ENCODE measurements at regions not wholly inside any gene's neighbourhood (a gene's known extent, or its start where the extent isn't known, plus 50 kb on each side); places are given as distances from the start of the nearest gene placed in this dataset.
"Not testable (repeated sequence)": the region's sequence is repeated elsewhere in the genome, so short reads cannot be mapped to it uniquely, and the experiment has no call there.

GRCh38 chr2:240252872-240253511 is 112.5 kb upstream of the OTOS start:
- DNase-seq (ENCODE audit: low read depth) = no peak

- no peak for DNase-seq (ENCODE audit: low read depth)
Observed at GRCh38 chr2:240253583-240254145, 113.2 kb upstream of the OTOS start.

GRCh38 chr2:240254337-240255164 is 114.1 kb upstream of the OTOS start:
- no peak for DNase-seq (ENCODE audit: low read depth)

GRCh38 chr2:240255165-240255491 is 114.7 kb upstream of the OTOS start:
- DNase-seq (ENCODE audit: low read depth) = no peak

DNA sequence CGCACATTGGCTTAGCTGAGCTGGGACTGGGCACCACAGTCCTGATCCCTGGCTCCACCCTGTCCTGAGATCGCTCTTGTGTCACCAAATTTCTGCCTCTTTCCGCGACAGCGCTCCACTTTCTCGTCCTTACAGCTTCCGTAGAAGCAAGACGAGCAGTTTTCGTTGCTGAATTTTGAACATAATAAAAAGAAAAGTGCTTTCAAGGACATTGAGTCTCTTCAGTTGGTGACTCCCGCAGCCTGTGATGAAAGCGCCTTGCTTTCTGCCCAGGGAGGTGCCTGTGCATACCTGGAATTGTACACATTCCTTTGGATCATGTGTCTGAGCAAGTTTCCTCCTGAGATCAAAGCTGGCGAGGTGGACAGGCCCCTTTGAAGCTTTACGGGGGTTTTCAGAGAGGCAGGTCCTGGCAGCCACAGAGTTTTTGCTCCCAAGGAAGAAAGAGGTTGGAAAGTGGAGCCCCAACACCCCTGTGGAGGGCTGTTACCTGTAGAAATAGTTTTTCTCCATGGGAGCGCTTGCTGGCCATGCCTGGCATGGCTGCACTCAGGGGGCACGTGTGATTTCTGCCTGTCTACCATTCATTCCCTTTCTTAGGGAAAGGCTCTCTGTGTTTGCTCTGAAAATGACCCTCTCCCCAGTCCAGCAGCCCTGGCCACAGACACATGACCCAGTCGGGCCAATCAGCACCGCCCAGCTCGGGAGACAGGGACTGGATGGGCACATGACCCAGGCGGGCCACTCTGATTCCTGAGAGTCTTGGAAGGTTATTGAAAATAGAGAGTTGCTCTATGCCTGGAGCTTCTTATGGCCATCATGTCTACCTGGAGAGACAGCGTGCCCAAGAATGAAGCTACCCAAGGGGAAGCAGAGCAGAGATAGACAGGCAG is 115.6 kb upstream of the OTOS start:
- DNase-seq (ENCODE audit: low read depth) = no peak

GRCh38 chr2:240256704-240257637 is 116.5 kb upstream of the OTOS start:
- DNase-seq (ENCODE audit: low read depth) = no peak

DNA sequence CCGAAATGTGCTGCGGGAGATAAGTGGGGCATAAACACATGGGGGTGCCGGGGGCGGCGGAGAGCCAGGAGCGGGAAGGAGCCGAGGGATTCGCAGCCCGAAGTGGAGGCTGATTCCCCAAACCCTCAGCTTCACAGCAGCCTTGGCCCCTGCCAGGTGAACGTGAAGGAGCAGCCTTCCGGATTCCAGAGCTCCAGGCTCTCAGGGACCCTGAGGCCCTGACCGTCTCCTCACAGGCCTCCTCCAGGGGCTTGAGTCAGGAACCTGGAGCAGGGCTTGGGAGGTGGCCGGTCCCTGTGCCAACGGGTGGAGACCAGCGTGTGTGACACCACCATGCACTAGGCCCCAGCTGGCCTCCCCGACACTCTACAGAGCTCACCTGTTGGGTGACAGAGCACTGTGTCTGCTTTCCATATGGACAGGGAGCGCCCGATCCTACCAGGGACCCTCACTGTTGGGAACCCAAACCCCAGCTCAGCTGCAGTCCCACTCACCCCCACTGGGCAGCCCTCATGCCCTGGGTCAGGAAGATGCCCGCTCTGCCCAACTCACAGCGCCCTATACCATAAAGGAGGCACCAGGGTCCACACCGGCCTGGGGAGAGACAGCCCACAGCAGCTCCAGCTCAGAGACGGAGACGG is 117.6 kb upstream of the OTOS start:
- no peak for DNase-seq (ENCODE audit: low read depth)

- DNase-seq (ENCODE audit: low read depth) = no peak
Observed at GRCh38 chr2:240258685-240259084, 118.2 kb upstream of the OTOS start.

DNA sequence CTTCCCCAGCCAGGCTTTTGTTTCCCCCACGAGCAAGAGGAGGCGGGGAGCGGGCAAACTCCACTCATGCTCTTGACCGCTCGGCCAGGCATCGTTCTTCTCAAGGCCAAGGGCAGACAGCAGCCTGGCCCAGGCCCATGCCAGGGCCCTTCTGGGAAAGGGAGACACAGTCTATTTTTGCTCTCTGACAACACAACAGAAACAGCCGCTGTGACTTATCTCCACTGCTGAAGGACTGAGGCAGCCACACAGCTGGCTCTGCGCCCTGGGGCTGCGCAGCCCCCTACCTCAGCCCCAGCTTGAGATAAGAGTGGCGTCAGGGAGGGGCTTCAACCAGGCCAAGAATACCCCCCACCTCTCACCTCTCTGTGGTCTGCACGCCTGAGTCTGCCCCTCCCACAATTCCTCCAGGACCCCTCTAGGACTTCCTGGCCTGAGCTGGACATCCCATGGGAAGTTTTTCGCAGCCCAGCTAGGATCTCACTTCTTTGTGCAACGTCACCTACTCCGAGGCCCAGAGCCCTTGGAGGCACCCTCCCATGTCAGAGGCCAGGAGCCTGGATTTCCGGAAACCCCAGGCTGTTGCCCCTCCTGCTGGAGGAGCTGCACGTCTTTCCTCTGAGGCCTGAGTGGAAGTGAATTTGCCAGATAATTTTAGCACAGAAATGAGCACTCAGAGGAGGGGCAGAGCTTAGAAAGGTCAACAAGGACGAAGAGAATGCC is 118.9 kb upstream of the OTOS start:
- DNase-seq (ENCODE audit: low read depth) = peak; percentile 90

- no peak for DNase-seq (ENCODE audit: low read depth)
Observed at GRCh38 chr2:240259924-240260529, 119.6 kb upstream of the OTOS start.

GRCh38 chr2:240260664-240261063 is 120.2 kb upstream of the OTOS start:
- DNase-seq (ENCODE audit: low read depth) = no peak

DNA sequence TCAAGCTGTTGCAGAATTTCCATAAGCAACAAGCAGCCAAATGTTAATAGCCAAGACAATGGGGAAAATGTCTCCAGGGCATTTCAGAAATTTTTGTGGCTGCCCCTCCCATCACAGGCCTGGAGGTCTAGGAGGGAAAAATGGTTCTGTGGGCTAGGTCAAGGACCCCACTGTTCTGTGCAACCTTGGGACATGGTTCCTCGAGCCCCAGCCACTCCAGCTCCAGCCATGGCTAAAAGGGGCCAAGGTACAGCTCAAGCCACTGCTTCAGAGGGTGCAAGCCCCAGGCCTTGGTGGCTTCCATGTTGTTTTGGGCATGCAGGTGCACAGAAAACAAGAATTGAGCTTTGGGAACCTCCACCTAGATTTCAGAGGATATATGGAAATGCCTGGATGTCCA is 122.1 kb upstream of the OTOS start:
- not testable (repeated sequence) for DNase-seq (ENCODE audit: low read depth)

DNA sequence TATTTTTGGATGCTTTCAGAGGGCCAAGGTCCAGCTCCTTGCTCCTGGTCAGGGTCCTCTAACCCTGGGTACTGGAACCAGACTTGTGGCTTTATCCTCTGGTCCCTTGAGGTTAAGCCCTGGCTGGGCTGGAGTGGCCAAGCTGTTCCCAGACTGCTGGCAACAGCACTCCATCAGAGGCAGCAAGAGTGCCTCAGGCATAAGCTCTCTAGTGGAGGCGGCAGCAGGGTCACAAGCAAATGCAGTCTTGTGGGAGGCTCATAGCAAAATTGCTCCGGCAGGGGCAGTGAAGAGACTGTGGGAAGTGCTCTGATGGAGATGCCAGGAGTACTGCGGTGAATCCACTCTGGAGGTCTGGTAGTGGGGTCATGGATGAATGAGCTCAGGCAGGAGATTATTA is 128.9 kb upstream of the OTOS start:
- DNase-seq (ENCODE audit: low read depth) = no peak

- DNase-seq (ENCODE audit: low read depth) = no peak
Observed at GRCh38 chr2:240269886-240270285, 129.4 kb upstream of the OTOS start.

DNA sequence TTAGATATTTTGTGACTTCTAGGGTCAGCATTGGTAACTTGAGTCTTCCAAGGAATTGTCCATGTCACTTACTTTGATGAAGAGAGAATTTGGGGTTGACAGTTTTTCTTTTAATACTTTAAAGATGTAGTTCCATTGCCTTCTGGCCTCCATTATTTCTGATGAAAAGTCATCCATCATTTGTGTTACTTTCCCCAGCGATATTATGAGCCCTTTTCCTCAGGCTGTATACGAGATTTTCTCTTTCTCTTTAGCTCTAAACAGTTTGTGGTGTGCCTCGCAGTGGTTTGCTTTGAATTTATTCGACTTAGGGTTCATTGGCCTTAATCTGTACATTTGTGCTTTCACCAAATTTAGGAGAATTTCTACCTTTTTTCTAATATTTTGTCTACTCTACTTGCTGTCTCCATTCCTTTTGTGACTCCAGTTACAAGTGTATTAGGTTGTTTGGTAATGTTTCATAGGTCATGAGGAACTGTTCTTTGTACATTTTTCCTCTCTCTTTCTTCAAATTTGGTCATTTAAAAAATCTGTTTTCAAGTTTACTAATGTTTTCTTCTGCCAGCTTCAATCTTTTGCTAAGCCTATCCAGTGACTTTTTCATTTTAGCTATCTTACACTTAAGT is 131.4 kb upstream of the OTOS start:
- DNase-seq (ENCODE audit: low read depth) = no peak

DNA sequence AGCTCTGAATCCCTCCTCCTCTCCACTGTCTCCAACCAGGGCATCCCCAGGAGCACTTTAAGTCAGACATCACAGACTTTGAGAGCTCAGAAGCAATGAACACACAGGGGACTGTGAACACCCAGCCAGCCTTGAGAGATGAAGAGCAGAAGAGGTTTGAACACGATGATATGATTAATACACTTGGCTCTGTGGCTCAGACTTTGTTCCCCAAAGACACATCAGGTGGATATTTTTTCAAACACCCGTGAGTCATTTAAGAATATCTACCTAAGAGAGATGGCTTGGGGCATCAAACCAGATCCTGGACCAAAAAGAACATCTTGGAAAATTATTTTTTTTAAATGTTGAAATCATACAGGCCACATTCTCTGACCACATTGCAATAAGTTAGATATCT is 134.9 kb upstream of the OTOS start:
- DNase-seq (ENCODE audit: low read depth) = no peak

- peak; percentile 77 for DNase-seq (ENCODE audit: low read depth)
Observed at GRCh38 chr2:240277073-240277806, 136.8 kb upstream of the OTOS start.

Measured in myocyte (in vitro differentiated cells).